IMR-90 (cell line): ENCODE measurements at regions not wholly inside any gene's neighbourhood (a gene's known extent, or its start where the extent isn't known, plus 50 kb on each side); places are given as distances from the start of the nearest gene placed in this dataset.

Experiments
- ATAC-seq: fragments of 200-7000 bp; cut with Tn5 transposase; 2 replicates; pipeline ENCODE4 v1.9.1; 2020; ENCODE audit warnings: low read depth, mild to moderate bottlenecking, moderate library complexity
- BruUV-seq: library from RNA; stranded (reverse); fragments of 400-500 nt; replicated peaks from 2 replicates; lab custom pipeline; 2021; lab: Mats Ljungman, UMichigan
- CTCF ChIA-PET: fragments of 300-600 bp; formaldehyde crosslinking; extraction: SDS; loops from one replicate; lab custom pipeline; 2021; ENCODE audit warnings: antibody characterized with exemption; lab: Yijun Ruan, JAX
- POLR2A ChIA-PET: fragments of 300-600 bp; sonication (Branson Sonifier 250); formaldehyde crosslinking; loops from one replicate; lab custom pipeline; 2022; ENCODE audit warnings: antibody characterized with exemption; ENCODE audit not compliant: unreplicated experiment; lab: Charles Lee
- DNase-seq: peaks from one replicate; pipeline ENCODE4 v3.0.0; 2013
- H2AFZ ChIP-seq: replicated peaks from 2 replicates; pipeline ENCODE3; 2013; ENCODE audit warnings: low read length, mild to moderate bottlenecking; ENCODE audit not compliant: poor library complexity
- H2AK5ac ChIP-seq: 2 replicates; pipeline ENCODE4 v1.6.1; 2013; ENCODE audit warnings: low read depth, low read length, inconsistent platforms
- H2AK9ac ChIP-seq: replicated peaks from 2 replicates; pipeline ENCODE3; 2013; ENCODE audit warnings: mild to moderate bottlenecking, low read depth, low read length, moderate library complexity; ENCODE audit not compliant: poor library complexity
- H2BK120ac ChIP-seq: 2 replicates; pipeline ENCODE4 v1.6.1; 2013; ENCODE audit warnings: low read depth, low read length, inconsistent platforms
- H2BK15ac ChIP-seq: 3 replicates; pipeline ENCODE4 v1.6.1; 2013; ENCODE audit warnings: low read depth, low read length, inconsistent platforms
- H2BK20ac ChIP-seq: 2 replicates; pipeline ENCODE4 v1.6.1; 2013; ENCODE audit warnings: low read depth, mild to moderate bottlenecking, inconsistent platforms, low read length, moderate library complexity
- H2BK5ac ChIP-seq: 2 replicates; pipeline ENCODE4 v1.6.1; 2013; ENCODE audit warnings: mild to moderate bottlenecking, low read depth, low read length, inconsistent platforms; ENCODE audit not compliant: poor library complexity, severe bottlenecking
- H3K14ac ChIP-seq: replicated peaks from 2 replicates; pipeline ENCODE4 v1.6.1; 2013; ENCODE audit warnings: low read depth, low read length, inconsistent platforms
- H3K18ac ChIP-seq: 2 replicates; pipeline ENCODE4 v1.6.1; 2013; ENCODE audit warnings: low read depth, low read length, control low read depth
- H3K23ac ChIP-seq: 2 replicates; pipeline ENCODE4 v1.6.1; 2013; ENCODE audit warnings: low read depth, low read length, inconsistent platforms
- H3K27ac ChIP-seq: 2 replicates; pipeline ENCODE4 v1.5.1; 2013; ENCODE audit warnings: mild to moderate bottlenecking, control low read depth, low read length; ENCODE audit not compliant: insufficient read depth
- H3K27me3 ChIP-seq: 2 replicates; pipeline ENCODE4 v1.6.1; 2013; ENCODE audit warnings: low read length; ENCODE audit not compliant: control insufficient read depth, insufficient read depth
- H3K36me3 ChIP-seq: 2 replicates; pipeline ENCODE4 v1.6.1; 2013; ENCODE audit warnings: low read length, mixed read lengths; ENCODE audit not compliant: control insufficient read depth, insufficient read depth
- H3K4ac ChIP-seq: 2 replicates; pipeline ENCODE4 v1.6.1; 2013; ENCODE audit warnings: low read depth, low read length, inconsistent platforms
- H3K4me1 ChIP-seq: 2 replicates; pipeline ENCODE4 v1.6.1; 2013; ENCODE audit warnings: low read length, mixed read lengths; ENCODE audit not compliant: control insufficient read depth, insufficient read depth
- H3K4me2 ChIP-seq: 2 replicates; pipeline ENCODE4 v1.6.1; 2013; ENCODE audit warnings: low read depth, mild to moderate bottlenecking, control low read depth, low read length, moderate library complexity
- H3K4me3 ChIP-seq: 2 replicates; pipeline ENCODE4 v1.5.1; 2013; ENCODE audit warnings: low read depth, mild to moderate bottlenecking, control low read depth, low read length, moderate library complexity; ENCODE audit not compliant: insufficient read depth
- H3K56ac ChIP-seq: 2 replicates; pipeline ENCODE4 v1.6.1; 2013; ENCODE audit warnings: low read length, inconsistent platforms; ENCODE audit not compliant: insufficient read depth; ENCODE audit errors: extremely low read depth
- H3K79me1 ChIP-seq, 2 experiments: 2 replicates each; pipeline ENCODE4 v1.6.1; 2013; ENCODE audit warnings: low read length in 2 of 2, inconsistent platforms in 1 of 2, low read depth in 1 of 2
- H3K9ac ChIP-seq: 2 replicates; pipeline ENCODE4 v1.6.1; 2013; ENCODE audit warnings: low read depth, low read length, control low read depth
- H3K9me1 ChIP-seq: 2 replicates; pipeline ENCODE4 v1.6.1; 2013; ENCODE audit warnings: low read length, inconsistent platforms; ENCODE audit not compliant: insufficient read depth
- H3K9me3 ChIP-seq: 2 replicates; pipeline ENCODE4 v1.6.1; 2013; ENCODE audit warnings: low read length; ENCODE audit not compliant: control insufficient read depth, insufficient read depth
- H4K20me1 ChIP-seq: 2 replicates; pipeline ENCODE4 v1.6.1; 2013; ENCODE audit warnings: low read length, inconsistent platforms; ENCODE audit not compliant: insufficient read depth
- H4K5ac ChIP-seq: 2 replicates; pipeline ENCODE4 v1.6.1; 2013; ENCODE audit warnings: mild to moderate bottlenecking, low read depth, low read length, control low read depth
- H4K8ac ChIP-seq, 2 experiments: 2 replicates each; pipeline ENCODE4 v1.6.1; 2013; ENCODE audit warnings: low read depth in 2 of 2, low read length in 2 of 2, control low read depth in 1 of 2, inconsistent platforms in 1 of 2
- H4K91ac ChIP-seq: 2 replicates; pipeline ENCODE4 v1.6.1; 2013; ENCODE audit warnings: low read depth, low read length, inconsistent platforms; ENCODE audit not compliant: insufficient read depth
- CHD1 ChIP-seq: IDR thresholded peaks from 2 replicates; pipeline ENCODE4 v1.6.1; 2012; ENCODE audit warnings: low read depth, low read length, improper control_type of control experiment
- FOS ChIP-seq: fragments of 150-350 bp; IDR thresholded peaks from 2 replicates; pipeline ENCODE4 v1.6.1; 2016; ENCODE audit warnings: low read depth, low read length
- MAFK ChIP-seq: IDR thresholded peaks from 2 replicates; pipeline ENCODE4 v1.6.1; 2012; ENCODE audit warnings: low read depth, low read length, improper control_type of control experiment
- MAZ ChIP-seq: IDR thresholded peaks from 2 replicates; pipeline ENCODE4 v1.6.1; 2012; ENCODE audit warnings: low read depth, mild to moderate bottlenecking, low read length, improper control_type of control experiment, moderate library complexity, borderline replicate concordance
- MXI1 ChIP-seq: IDR thresholded peaks from 2 replicates; pipeline ENCODE4 v1.6.1; 2012; ENCODE audit warnings: low read depth, mild to moderate bottlenecking, low read length, moderate library complexity, borderline replicate concordance
- RAD21 ChIP-seq: IDR thresholded peaks from 2 replicates; pipeline ENCODE4 v1.6.1; 2012; ENCODE audit warnings: low read length, improper control_type of control experiment
- RFX5 ChIP-seq: IDR thresholded peaks from 2 replicates; pipeline ENCODE4 v1.8.0; 2012; ENCODE audit warnings: low read depth, mild to moderate bottlenecking, low read length, moderate library complexity
- WGBS, 2 experiments: methylation state at CpG; one replicate each; pipeline versions ENCODE4 v1.1.5 to v1.1.7; 2013; ENCODE audit warnings: missing lambda C conversion rate in 2 of 2; ENCODE audit not compliant: insufficient read length in 1 of 2; ENCODE audit errors: extremely low coverage in 2 of 2; 5-methylcytosine and 5-hydroxymethylcytosine counted together
- dilution Hi-C: fragments of 300-500 bp; cut with HindIII; formaldehyde crosslinking; loops from one replicate; pipeline ENCODE4 v1.14.3; 2018; ENCODE audit warnings: low sequenced_read_pairs; ENCODE audit not compliant: unreplicated experiment
- in situ Hi-C: fragments of 300-500 bp; cut with MboI; formaldehyde crosslinking; loops from 3 replicates; pipeline ENCODE4 v1.14.3; 2019; ENCODE audit warnings: low sequenced_read_pairs, inconsistent platforms, mixed read lengths
- intact Hi-C: fragments of 100-400 bp; cut with micrococcal nuclease; formaldehyde crosslinking; loops from 2 replicates; pipeline ENCODE4 v1.10.0; 2022
- TF ChIP-seq, protein P1 (sequence below): fragments of 150-350 bp; IDR thresholded peaks from 2 replicates; pipeline ENCODE4 v1.6.1; 2016; ENCODE audit warnings: low read depth, mild to moderate bottlenecking, low read length, moderate library complexity, borderline replicate concordance

DNA sequence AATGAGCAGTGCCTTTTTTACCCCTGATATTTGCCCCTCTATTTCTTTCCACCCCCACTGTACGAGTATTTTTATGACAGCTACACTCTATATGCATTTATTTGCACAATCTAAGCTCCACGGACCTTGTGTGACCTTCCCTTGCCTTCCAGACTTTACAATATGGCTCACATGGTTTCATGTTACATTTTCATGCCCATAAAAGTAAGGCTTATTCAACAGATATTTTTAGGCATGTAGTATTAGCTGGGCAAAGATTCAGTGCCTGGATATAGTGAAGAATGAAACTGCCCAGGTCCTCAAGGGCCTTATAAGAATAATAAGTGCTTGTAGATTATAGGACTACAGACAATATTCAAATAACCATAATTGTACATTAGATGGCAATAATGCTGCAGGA is 481.9 kb upstream of the CNTN4 start:
- Histone ChIP-seq H2AK5ac (no peak overlapping the region), H3K27ac (no peak overlapping the region), H4K91ac (no peak overlapping the region), H4K20me1 (no peaks in the 10 kb centered on the region), H2BK120ac (no peak overlapping the region), H3K4ac (no peak overlapping the region), H2AK9ac (no peak overlapping the region), H3K18ac (no peak overlapping the region), H3K9ac (no peak overlapping the region), H3K14ac (no peak overlapping the region), H3K79me1 (no peaks in the 10 kb centered on the region), H3K56ac (no peak overlapping the region), H4K8ac (no peak overlapping the region), H3K4me3 (no peak overlapping the region), H3K27me3 (no peaks in the 10 kb centered on the region), H3K23ac (no peak overlapping the region), H2BK20ac (no peak overlapping the region), H3K9me1 (no peaks in the 10 kb centered on the region), H3K4me1 (no peaks in the 10 kb centered on the region), H3K9me3 (no peaks in the 10 kb centered on the region), H2AFZ (no peak overlapping the region), H4K5ac (no peak overlapping the region), H2BK5ac (no peak overlapping the region), H2BK15ac (no peak overlapping the region), H3K4me2 (no peak overlapping the region), H3K36me3 (no peaks in the 10 kb centered on the region)
- ChIA-PET CTCF (no interaction called here), POLR2A (no interaction called here)
- DNase-seq (no peak), ATAC-seq (no peak)
- BruUV-seq: no TSS peak
- dilution Hi-C loops: no loop called here
- in situ Hi-C loops: no loop called here
- no peak for TF ChIP-seq CHD1
- TF ChIP-seq RFX5: no peak
- TF ChIP-seq FOS: no peak
- no peak for TF ChIP-seq MXI1
- no peak for TF ChIP-seq MAFK
- TF ChIP-seq, protein P1, sequence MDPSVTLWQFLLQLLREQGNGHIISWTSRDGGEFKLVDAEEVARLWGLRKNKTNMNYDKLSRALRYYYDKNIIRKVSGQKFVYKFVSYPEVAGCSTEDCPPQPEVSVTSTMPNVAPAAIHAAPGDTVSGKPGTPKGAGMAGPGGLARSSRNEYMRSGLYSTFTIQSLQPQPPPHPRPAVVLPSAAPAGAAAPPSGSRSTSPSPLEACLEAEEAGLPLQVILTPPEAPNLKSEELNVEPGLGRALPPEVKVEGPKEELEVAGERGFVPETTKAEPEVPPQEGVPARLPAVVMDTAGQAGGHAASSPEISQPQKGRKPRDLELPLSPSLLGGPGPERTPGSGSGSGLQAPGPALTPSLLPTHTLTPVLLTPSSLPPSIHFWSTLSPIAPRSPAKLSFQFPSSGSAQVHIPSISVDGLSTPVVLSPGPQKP: no peak
- TF ChIP-seq RAD21: no peak
- TF ChIP-seq MAZ: no peak
- intact Hi-C loops: no loop called here
- no CpG with 5 or more reads among the region's 2 CpGs for WGBS, 2 experiments
